ENCODE measurements at regions not wholly inside any gene's neighbourhood (a gene's known extent, or its start where the extent isn't known, plus 50 kb on each side); places are given as distances from the start of the nearest gene placed in this dataset.

DNA sequence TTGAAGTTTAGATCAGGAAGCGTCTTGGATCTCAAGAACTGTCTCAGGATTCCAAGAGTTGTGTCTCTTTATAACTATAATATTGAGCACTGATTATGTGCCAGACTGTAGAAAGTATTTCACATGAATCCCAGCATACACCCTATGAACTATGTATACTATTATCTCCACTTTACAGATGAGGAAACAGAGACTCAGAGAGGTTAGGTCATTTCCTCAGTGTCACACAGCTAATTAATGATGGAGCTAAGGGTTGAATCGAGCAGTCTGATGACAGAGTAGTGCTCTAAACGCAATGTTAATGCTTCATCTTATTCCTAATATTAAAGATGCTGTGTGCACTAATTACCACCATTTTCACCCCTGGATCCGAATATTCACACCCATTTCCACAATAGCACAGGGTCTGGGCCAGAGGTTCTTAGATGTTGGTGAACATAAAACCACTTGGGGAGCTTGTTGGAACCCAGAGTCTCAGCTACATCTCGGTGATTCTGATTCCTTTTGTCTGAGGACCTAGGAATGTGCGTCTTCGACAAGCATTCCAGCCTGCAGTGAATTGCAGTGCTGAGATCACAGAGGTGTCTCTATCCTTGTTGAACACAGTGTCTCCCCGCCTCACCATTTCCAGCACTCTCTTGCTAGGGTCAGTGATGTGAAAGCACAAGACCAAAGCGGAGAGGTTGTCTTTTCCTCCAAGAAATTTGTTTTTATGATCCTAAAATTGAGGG is 213.8 kb downstream of the SP3 start:
- H3K9me3 ChIP-seq (ENCODE audit: low read depth) = no peaks in the 10 kb centered on the region
- H3K27ac ChIP-seq = peak overlapping the region; percentile 56
- peaks cover 3% of the 10 kb centered on the region for H3K27me3 Mint-ChIP-seq (ENCODE audit: insufficient read depth, low read depth)
- H3K4me2 ChIP-seq = peak overlapping the region; percentile 57
- no peaks in the 10 kb centered on the region for H3K9me3 Mint-ChIP-seq
- peaks cover 54% of the 10 kb centered on the region for H3K4me1 ChIP-seq
- no peak overlapping the region for H2AFZ ChIP-seq (replicated peaks)
- no peak overlapping the region for H3K9ac ChIP-seq
- H3K27me3 ChIP-seq = no peaks in the 10 kb centered on the region
- no peaks in the 10 kb centered on the region for H3K36me3 Mint-ChIP-seq
- H3K27ac Mint-ChIP-seq = peak overlapping the region; percentile 42
- H3K79me2 ChIP-seq (ENCODE audit: low read depth) = no peaks in the 10 kb centered on the region
- H3F3A ChIP-seq (ENCODE audit: low read depth) = peaks cover 35% of the 10 kb centered on the region
- no peak overlapping the region for H3K4me3 ChIP-seq
- H4K20me1 ChIP-seq (ENCODE audit: low read depth) = no peaks in the 10 kb centered on the region
- H3K36me3 ChIP-seq = no peaks in the 10 kb centered on the region
- TF ChIP-seq EZH2phosphoT487 (IDR thresholded peaks at IDR 0.05) = no peak
- TF ChIP-seq EZH2 (IDR thresholded peaks at IDR 0.05) = no peak
- TF ChIP-seq, protein P1, sequence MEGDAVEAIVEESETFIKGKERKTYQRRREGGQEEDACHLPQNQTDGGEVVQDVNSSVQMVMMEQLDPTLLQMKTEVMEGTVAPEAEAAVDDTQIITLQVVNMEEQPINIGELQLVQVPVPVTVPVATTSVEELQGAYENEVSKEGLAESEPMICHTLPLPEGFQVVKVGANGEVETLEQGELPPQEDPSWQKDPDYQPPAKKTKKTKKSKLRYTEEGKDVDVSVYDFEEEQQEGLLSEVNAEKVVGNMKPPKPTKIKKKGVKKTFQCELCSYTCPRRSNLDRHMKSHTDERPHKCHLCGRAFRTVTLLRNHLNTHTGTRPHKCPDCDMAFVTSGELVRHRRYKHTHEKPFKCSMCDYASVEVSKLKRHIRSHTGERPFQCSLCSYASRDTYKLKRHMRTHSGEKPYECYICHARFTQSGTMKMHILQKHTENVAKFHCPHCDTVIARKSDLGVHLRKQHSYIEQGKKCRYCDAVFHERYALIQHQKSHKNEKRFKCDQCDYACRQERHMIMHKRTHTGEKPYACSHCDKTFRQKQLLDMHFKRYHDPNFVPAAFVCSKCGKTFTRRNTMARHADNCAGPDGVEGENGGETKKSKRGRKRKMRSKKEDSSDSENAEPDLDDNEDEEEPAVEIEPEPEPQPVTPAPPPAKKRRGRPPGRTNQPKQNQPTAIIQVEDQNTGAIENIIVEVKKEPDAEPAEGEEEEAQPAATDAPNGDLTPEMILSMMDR (IDR thresholded peaks at IDR 0.05) = no peak
- H3K4me3 Mint-ChIP-seq = no peak overlapping the region
- peak; percentile 51 for DNase-seq (ENCODE audit: low spot score)
- H3K4me1 Mint-ChIP-seq = peaks cover 67% of the 10 kb centered on the region

DNA sequence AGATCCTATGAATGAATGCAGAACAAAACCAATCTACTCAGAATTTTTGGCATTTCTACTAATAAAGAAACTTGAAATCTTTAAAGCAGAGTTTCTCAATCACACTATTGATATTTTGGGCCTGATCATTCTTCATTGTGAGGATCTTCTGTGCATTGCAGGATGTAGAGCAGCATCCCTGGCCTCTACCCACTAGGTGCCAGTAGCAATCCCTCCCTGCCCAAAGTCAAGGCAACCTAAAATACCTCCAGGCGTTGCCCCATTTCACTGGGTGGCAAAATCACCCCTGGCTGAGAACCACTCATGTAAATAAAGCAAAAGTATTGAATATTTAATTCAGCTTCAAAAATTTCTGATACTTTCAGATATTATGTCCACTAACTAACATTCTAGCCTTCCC is 213.0 kb downstream of the SP3 start:
- Mint-ChIP-seq H3K36me3 (no peaks in the 10 kb centered on the region), H3K27me3 (ENCODE audit: insufficient read depth, low read depth) (peaks cover 3% of the 10 kb centered on the region), H3K27ac (no peak overlapping the region)

DNA sequence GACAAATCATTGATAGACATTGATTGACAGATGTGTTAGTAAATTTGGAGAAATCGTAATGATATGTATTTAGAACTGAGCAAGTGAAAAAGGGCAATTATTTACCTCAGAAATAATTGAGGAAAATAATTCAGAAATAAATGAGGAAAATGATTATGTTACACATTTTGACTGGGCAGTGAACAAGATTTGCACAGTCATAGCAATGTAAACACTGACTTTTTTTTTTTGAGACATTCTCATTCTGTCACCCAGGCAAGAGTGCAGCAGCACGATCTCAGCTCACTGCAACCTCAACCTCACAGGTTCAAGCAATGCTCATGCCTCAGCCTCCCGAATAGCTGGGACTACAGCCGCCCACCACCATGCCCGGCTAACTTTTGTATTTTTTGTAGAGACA is 211.7 kb downstream of the SP3 start:
- no peak for DNase-seq (ENCODE audit: low spot score)
- Histone ChIP-seq H3F3A (ENCODE audit: low read depth) (peaks cover 35% of the 10 kb centered on the region), H3K4me1 (peaks cover 55% of the 10 kb centered on the region), H3K4me2 (no peak overlapping the region), H3K27ac (no peak overlapping the region), H2AFZ (replicated peaks) (no peak overlapping the region), H3K9ac (no peak overlapping the region), H3K9me3 (ENCODE audit: low read depth) (no peaks in the 10 kb centered on the region), H3K27me3 (no peaks in the 10 kb centered on the region), H3K36me3 (no peaks in the 10 kb centered on the region), H3K4me3 (no peak overlapping the region), H4K20me1 (ENCODE audit: low read depth) (no peaks in the 10 kb centered on the region), H3K79me2 (ENCODE audit: low read depth) (no peaks in the 10 kb centered on the region)
- Mint-ChIP-seq H3K9me3 (no peaks in the 10 kb centered on the region), H3K27ac (peak overlapping the region; percentile 50), H3K4me3 (no peak overlapping the region), H3K4me1 (peaks cover 53% of the 10 kb centered on the region), H3K36me3 (no peaks in the 10 kb centered on the region), H3K27me3 (ENCODE audit: insufficient read depth, low read depth) (peaks cover 3% of the 10 kb centered on the region)
- TF ChIP-seq, protein P1 (IDR thresholded peaks at IDR 0.05) = no peak
- no peak for TF ChIP-seq EZH2phosphoT487 (IDR thresholded peaks at IDR 0.05)
- no peak for TF ChIP-seq EZH2 (IDR thresholded peaks at IDR 0.05)

More for the DNA sequence above, 213.0 kb downstream of the SP3 start:
- no peak overlapping the region for H3K4me3 Mint-ChIP-seq
- H4K20me1 ChIP-seq (ENCODE audit: low read depth) = no peaks in the 10 kb centered on the region
- H3K4me1 Mint-ChIP-seq = peaks cover 60% of the 10 kb centered on the region
- DNase-seq (ENCODE audit: low spot score) = no peak
- no peaks in the 10 kb centered on the region for H3K36me3 ChIP-seq
- no peak overlapping the region for H3K4me3 ChIP-seq
- H3K4me2 ChIP-seq = no peak overlapping the region
- TF ChIP-seq, protein P1 (IDR thresholded peaks at IDR 0.05) = peak; percentile 26
- TF ChIP-seq EZH2 (IDR thresholded peaks at IDR 0.05) = no peak
- TF ChIP-seq EZH2phosphoT487 (IDR thresholded peaks at IDR 0.05) = no peak
- H3K4me1 ChIP-seq = peaks cover 49% of the 10 kb centered on the region
- no peaks in the 10 kb centered on the region for H3K9me3 Mint-ChIP-seq
- no peaks in the 10 kb centered on the region for H3K79me2 ChIP-seq (ENCODE audit: low read depth)
- no peaks in the 10 kb centered on the region for H3K9me3 ChIP-seq (ENCODE audit: low read depth)
- no peaks in the 10 kb centered on the region for H3K27me3 ChIP-seq
- H3K27ac ChIP-seq = no peak overlapping the region
- H3F3A ChIP-seq (ENCODE audit: low read depth) = peaks cover 35% of the 10 kb centered on the region
- H3K9ac ChIP-seq = no peak overlapping the region
- no peak overlapping the region for H2AFZ ChIP-seq (replicated peaks)

Data from neural progenitor cell (in vitro differentiated cells).